SK-N-SH treated with all-trans-retinoic acid at 6 μM for 48 hours (cell line): ENCODE measurements at regions not wholly inside any gene's neighbourhood (a gene's known extent, or its start where the extent isn't known, plus 50 kb on each side); places are given as distances from the start of the nearest gene placed in this dataset.

ENCODE experiments used
- BACH2 ChIP-seq: fragments of 250-450 bp; sonication (Bioruptor Pico); IDR thresholded peaks from 2 replicates; pipeline ENCODE4 v1.9.0; 2021; ENCODE audit warnings: mild to moderate bottlenecking, borderline replicate concordance
- CSDC2 ChIP-seq: fragments of 250-450 bp; sonication (Bioruptor Pico); IDR thresholded peaks from 2 replicates; pipeline ENCODE4 v1.5.0; 2020; ENCODE audit warnings: mild to moderate bottlenecking, moderate library complexity
- GLIS3 ChIP-seq: fragments of 250-450 bp; sonication (Bioruptor Pico); IDR thresholded peaks from 2 replicates; pipeline ENCODE4 v1.5.0; 2020; ENCODE audit warnings: mild to moderate bottlenecking, moderate library complexity
- OSR1 ChIP-seq: fragments of 250-450 bp; sonication (Bioruptor Pico); IDR thresholded peaks from 2 replicates; pipeline ENCODE4 v1.8.0; 2022; ENCODE audit warnings: moderate library complexity, mild to moderate bottlenecking, inconsistent platforms
- ZC3H10 ChIP-seq: fragments of 250-450 bp; sonication (Bioruptor Pico); IDR thresholded peaks from 2 replicates; pipeline ENCODE4 v1.5.1; 2021; ENCODE audit warnings: mild to moderate bottlenecking, moderate library complexity
- ZNF70 ChIP-seq: fragments of 450-650 bp; formaldehyde crosslinking; IDR thresholded peaks from 2 replicates; pipeline ENCODE4 v1.5.0; 2020; ENCODE audit warnings: mild to moderate bottlenecking, moderate library complexity
- TF ChIP-seq, protein P1 (sequence below): fragments of 250-450 bp; sonication (Bioruptor Pico); IDR thresholded peaks from 2 replicates; pipeline ENCODE4 v1.8.0; 2020; ENCODE audit warnings: mild to moderate bottlenecking, moderate library complexity, borderline replicate concordance

DNA sequence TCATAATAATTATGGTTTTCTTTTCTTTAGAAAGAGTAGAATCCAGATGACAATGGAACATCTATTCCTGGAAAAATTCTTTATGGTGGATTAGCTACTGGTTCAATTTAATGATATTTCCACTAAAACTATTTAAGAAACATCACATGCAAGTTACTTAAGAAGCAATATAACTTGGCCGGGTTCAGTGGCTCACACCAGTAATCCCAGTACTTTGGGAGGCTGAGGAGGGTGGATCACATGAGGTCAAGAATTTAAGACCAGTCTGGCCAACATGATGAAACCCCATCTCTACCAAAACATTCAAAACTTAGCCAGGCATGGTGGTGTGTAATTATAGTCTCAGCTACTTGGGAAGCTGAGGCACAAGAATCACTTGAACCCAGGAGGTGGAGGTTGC, 65.9 kb upstream of the SMLR1 start:
- TF ChIP-seq ZNF70 (no peak), ZC3H10 (no peak), CSDC2 (CRISPR knock-in tag) (no peak), GLIS3 (CRISPR knock-in tag) (no peak), OSR1 (CRISPR knock-in tag) (no peak), BACH2 (CRISPR knock-in tag) (no peak)
- TF ChIP-seq, protein P1, sequence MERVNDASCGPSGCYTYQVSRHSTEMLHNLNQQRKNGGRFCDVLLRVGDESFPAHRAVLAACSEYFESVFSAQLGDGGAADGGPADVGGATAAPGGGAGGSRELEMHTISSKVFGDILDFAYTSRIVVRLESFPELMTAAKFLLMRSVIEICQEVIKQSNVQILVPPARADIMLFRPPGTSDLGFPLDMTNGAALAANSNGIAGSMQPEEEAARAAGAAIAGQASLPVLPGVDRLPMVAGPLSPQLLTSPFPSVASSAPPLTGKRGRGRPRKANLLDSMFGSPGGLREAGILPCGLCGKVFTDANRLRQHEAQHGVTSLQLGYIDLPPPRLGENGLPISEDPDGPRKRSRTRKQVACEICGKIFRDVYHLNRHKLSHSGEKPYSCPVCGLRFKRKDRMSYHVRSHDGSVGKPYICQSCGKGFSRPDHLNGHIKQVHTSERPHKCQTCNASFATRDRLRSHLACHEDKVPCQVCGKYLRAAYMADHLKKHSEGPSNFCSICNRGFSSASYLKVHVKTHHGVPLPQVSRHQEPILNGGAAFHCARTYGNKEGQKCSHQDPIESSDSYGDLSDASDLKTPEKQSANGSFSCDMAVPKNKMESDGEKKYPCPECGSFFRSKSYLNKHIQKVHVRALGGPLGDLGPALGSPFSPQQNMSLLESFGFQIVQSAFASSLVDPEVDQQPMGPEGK = no peak
